Inflammatory macrophage treated with lipopolysaccharide for 4 hours (primary cell): ENCODE measurements at regions not wholly inside any gene's neighbourhood (a gene's known extent, or its start where the extent isn't known, plus 50 kb on each side); places are given as distances from the start of the nearest gene placed in this dataset.

Source experiments
- DNase-seq: peaks from one replicate; pipeline ENCODE4 v3.0.0-alpha.2; 2020

- no peak for DNase-seq
Observed at GRCh38 chr5:158175934-158176481, 317.1 kb upstream of the CLINT1 start.

- DNase-seq: peak; percentile 59
Observed at GRCh38 chr5:158174918-158175851, 316.2 kb upstream of the CLINT1 start.

DNA sequence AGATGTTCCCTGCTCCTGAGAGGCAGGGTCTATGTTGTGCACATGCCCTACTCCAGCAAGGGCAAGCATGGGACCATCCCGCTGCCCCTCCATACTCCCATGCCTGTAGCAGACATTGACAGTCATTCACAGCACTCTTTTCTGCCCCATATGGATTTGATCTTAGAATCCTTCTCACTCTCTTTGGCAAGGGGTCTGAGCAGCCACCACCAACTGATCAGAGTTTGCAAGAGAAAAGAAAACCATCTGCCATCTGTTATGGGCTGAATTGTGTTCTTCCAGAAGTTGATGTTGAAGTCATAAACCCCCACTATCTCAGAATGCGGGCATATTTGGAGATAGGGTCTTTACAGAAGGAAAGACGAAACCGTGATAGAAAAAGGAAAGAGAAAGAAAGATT lies 315.1 kb upstream of the CLINT1 start:
- no peak for DNase-seq

DNA sequence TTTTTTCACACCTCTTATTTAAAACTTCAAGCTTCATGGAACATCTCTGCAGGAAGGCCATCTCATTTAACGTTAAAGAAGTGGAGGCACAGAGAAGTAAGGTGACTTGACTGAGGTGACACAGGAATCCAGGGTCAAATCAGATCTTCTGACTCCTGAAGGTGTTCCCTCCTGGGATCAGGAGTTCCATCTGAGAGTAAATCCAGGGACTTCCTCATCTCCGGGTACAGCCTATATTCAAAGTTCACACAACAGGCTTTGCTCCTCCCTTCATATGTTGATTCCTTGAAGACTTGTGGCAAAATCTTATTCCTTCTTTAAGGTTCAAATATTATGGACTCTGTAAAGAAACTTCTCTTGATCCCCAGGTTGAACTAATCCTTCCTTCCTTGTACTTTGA lies 313.1 kb upstream of the CLINT1 start:
- DNase-seq: no peak

- no peak for DNase-seq
Observed at GRCh38 chr5:158170534-158170933, 311.6 kb upstream of the CLINT1 start.

- DNase-seq: no peak
Observed at GRCh38 chr5:158170060-158170459, 311.1 kb upstream of the CLINT1 start.

GRCh38 chr5:158166424-158166823 lies 307.5 kb upstream of the CLINT1 start:
- no peak for DNase-seq

DNA sequence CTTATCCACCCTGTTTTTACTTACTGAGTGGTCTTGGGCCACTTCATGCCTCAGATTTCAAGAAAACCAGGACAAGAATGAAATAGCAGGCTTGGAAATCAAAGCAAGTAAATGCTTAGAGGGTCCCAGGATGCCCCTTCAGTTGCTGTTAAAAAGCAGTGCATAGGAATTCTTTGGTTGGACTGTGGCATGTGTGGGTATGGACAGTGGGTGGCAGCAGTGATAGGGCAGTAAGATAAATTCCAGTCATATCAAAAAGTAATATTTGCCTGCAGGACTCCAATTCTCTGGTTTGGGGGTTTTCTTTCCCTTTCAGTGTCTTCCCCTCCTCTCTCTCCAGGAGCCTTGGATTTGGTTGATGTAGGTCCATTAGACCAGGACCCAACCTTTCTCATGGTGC lies 306.7 kb upstream of the CLINT1 start:
- DNase-seq: no peak

DNA sequence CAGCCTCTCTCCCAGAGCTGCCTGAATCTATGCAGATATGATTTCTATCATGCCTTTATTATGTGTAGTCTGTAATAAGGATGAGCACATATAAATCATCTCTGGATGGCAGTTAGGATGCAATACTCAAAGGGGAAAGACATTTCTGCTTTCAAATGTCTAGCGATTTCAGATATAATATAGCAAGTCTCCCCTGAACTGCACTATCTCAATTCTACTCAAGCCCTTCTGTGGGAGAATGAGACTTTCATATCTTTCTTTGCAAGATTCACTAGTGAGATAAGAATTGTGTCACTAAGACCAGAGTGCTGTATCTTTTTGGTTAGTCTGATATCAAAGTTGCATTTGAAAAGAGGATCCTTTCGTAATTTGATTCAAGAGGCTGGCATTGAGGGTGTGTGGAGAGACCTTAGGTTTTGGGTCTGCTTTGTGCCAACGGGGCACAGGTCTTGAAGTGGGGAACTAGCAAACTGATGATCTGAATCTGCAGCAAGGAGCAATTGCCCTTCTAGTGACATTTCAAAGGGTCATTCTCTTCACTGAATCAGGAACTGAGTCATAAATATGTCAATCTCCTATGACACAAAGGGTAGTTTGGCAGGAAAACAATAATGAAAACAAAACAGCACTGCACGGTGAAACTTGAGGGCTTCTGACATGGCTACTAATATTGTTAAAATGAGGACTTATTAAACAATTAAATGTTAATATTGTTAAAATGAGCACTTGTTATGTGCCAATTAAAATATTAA lies 305.5 kb upstream of the CLINT1 start:
- peak; percentile 69 for DNase-seq

- DNase-seq: peak; percentile 60
Observed at GRCh38 chr5:158163451-158164295, 304.7 kb upstream of the CLINT1 start.

- DNase-seq: no peak
Observed at GRCh38 chr5:158162479-158163034, 303.6 kb upstream of the CLINT1 start.

- DNase-seq: no peak
Observed at GRCh38 chr5:158162026-158162425, 303.1 kb upstream of the CLINT1 start.

GRCh38 chr5:158159621-158160020 lies 300.7 kb upstream of the CLINT1 start:
- DNase-seq: peak; percentile 69

DNA sequence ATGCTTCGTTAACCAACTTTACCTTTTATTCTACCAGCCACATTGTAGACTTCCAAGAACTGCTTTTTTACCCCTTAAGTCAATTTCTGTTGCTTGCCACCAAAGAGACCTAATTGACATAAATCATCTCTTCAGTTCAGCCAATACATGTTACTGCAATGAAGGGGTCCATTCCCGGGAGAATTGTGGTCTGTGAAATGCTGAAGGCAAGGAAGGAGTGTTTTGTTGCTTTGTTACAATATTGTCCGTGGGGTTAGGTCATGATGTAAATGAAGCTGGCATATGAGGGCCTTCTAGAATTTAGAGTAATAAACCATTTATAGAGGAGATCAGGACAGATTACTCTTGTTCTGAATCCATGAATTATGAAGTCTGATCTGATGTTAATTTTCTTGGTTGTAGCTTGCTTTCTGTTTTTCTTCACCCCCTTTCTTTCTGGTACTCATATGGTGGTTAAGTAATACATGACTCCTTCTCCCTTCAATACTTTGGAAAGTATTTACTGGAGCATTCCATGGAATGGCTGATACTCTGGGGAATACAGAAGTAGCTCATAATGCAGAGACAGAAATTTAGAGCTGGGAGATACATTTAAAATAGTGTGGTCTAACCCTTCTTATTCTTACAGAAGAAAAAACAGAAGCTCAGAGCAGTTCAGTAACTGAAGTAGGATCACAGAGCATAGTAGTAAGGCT lies 297.0 kb upstream of the CLINT1 start:
- DNase-seq: no peak

- no peak for DNase-seq
Observed at GRCh38 chr5:158155067-158155466, 296.1 kb upstream of the CLINT1 start.

DNA sequence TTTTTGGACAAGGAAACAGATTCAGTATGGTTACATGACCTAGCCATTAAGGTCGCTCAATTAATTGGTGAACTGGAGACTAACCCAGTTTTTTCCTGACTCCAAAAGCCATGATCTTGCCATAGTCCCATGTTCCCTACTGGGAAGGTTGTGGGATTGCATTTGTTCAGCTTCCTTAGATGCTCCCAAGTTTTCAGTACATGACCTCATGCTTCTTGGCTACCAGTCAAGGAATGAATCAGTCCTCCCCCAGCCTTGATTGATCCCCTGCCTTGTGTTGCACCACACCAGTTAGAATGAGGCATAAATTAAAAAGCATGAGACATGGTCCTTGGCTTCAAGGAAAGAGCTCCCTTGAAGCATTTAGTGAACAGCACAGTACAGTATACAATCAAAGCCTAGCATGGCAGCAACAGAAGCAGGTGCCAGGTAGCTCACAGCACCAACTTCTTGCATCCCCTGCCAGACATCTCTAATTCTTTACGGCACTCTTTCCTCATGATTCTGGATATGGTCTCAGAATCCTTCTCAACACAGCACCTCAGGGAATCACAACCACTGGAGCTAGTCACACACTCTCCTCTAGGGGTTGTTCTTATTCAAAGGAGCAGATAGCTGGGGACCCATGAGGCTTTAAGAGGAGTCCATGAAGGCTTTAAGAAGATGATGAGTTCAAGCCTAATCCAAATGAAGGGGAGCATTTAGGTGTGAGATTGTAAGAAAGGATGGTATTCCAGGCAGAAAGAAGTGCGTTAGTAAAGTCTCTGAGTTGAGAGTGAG lies 295.5 kb upstream of the CLINT1 start:
- DNase-seq: no peak

DNA sequence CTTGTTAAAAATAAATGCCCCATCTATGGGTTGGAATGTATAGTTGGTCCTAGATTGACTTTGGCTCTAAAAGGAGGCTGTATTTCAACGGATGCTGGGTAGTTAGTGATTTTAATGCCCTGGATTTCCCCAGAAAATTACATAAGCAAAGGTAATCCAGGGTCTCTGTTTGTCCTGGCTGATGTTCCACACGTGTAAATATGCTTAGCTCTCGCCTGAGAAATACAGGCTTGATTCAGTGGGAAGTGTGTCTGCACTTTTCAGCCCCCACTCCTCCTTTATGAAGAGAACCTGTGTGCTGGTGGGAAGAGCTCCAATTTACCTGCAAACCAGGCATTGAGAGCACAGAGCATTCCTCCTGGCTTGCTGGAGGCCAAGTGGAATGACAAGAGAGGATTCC lies 294.6 kb upstream of the CLINT1 start:
- DNase-seq: no peak

- DNase-seq: no peak
Observed at GRCh38 chr5:158152136-158152535, 293.2 kb upstream of the CLINT1 start.

- no peak for DNase-seq
Observed at GRCh38 chr5:158147227-158147626, 288.3 kb upstream of the CLINT1 start.

GRCh38 chr5:158145827-158146226 lies 286.9 kb upstream of the CLINT1 start:
- no peak for DNase-seq

GRCh38 chr5:158143081-158143480 lies 284.1 kb upstream of the CLINT1 start:
- no peak for DNase-seq
